Fibroblast of gingiva (primary cell): ENCODE measurements at regions not wholly inside any gene's neighbourhood (a gene's known extent, or its start where the extent isn't known, plus 50 kb on each side); places are given as distances from the start of the nearest gene placed in this dataset.
"Not testable (repeated sequence)": the region's sequence is repeated elsewhere in the genome, so short reads cannot be mapped to it uniquely, and the experiment has no call there.

Experiments
- DNase-seq: peaks from one replicate; pipeline ENCODE4 v3.0.0-alpha.2; 2011; ENCODE audit warnings: low read depth

GRCh38 chr5:124549891-124550436 is 196.5 kb downstream of the ZNF608 start:
- no peak for DNase-seq

GRCh38 chr5:124546643-124547042 is 199.8 kb downstream of the ZNF608 start:
- no peak for DNase-seq

- DNase-seq = no peak
Observed at GRCh38 chr5:124544366-124545055, 201.9 kb downstream of the ZNF608 start.

GRCh38 chr5:124538931-124539330 is 207.5 kb downstream of the ZNF608 start:
- DNase-seq = no peak

GRCh38 chr5:124538191-124538590 is 208.2 kb downstream of the ZNF608 start:
- DNase-seq = no peak

- DNase-seq = no peak
Observed at GRCh38 chr5:124537522-124537921, 208.9 kb downstream of the ZNF608 start.

GRCh38 chr5:124537107-124537506 is 209.3 kb downstream of the ZNF608 start:
- DNase-seq = no peak

GRCh38 chr5:124536333-124536732 is 210.1 kb downstream of the ZNF608 start:
- DNase-seq = peak; percentile 70

- DNase-seq = no peak
Observed at GRCh38 chr5:124530916-124531315, 215.5 kb downstream of the ZNF608 start.

GRCh38 chr5:124528838-124529237 is 217.6 kb downstream of the ZNF608 start:
- DNase-seq = no peak

- peak; percentile 46 for DNase-seq
Observed at GRCh38 chr5:124527220-124527991, 219.0 kb downstream of the ZNF608 start.

- not testable (repeated sequence) for DNase-seq
Observed at GRCh38 chr5:124526079-124526478, 220.4 kb downstream of the ZNF608 start.

GRCh38 chr5:124524552-124525232 is 221.7 kb downstream of the ZNF608 start:
- no peak for DNase-seq

- no peak for DNase-seq
Observed at GRCh38 chr5:124523897-124524296, 222.5 kb downstream of the ZNF608 start.

GRCh38 chr5:124522992-124523391 is 223.4 kb downstream of the ZNF608 start:
- DNase-seq = no peak

GRCh38 chr5:124521461-124522230 is 224.8 kb downstream of the ZNF608 start:
- DNase-seq = no peak

GRCh38 chr5:124519396-124519795 is 227.0 kb downstream of the ZNF608 start:
- DNase-seq = peak; percentile 90

GRCh38 chr5:124516567-124516966 is 229.9 kb downstream of the ZNF608 start:
- DNase-seq = no peak

- peak; percentile 72 for DNase-seq
Observed at GRCh38 chr5:124515497-124516245, 230.8 kb downstream of the ZNF608 start.

- no peak for DNase-seq
Observed at GRCh38 chr5:124514956-124515355, 231.5 kb downstream of the ZNF608 start.
